Suprapubic skin (tissue), 4 donors: ENCODE measurements at regions not wholly inside any gene's neighbourhood (a gene's known extent, or its start where the extent isn't known, plus 50 kb on each side); places are given as distances from the start of the nearest gene placed in this dataset.

Experiments
- EP300 ChIP-seq: sonication (generic); formaldehyde crosslinking; IDR thresholded peaks from one replicate; pipeline ENCODE4 v1.6.1; 2017; ENCODE audit warnings: antibody characterized with exemption
- POLR2A ChIP-seq, 2 donors: fragments of 450-650 bp; IDR thresholded peaks; one replicate each; pipeline ENCODE4 v1.6.1; 2017; ENCODE audit warnings: antibody characterized with exemption in 2 of 2, mild to moderate bottlenecking in 2 of 2, moderate library complexity in 2 of 2
- POLR2AphosphoS5 ChIP-seq, 3 donors: sonication (generic); formaldehyde crosslinking; IDR thresholded peaks; one replicate each; pipeline ENCODE4 v1.6.1; 2017; ENCODE audit warnings: antibody characterized with exemption in 3 of 3
- TF ChIP-seq, protein P1 (sequence below), 2 donors: fragments of 200-600 bp in 1 of 2; fragments of 450-650 bp in 1 of 2; sonication (generic) in 1 of 2; IDR thresholded peaks; one replicate each; pipeline ENCODE4 v1.5.1; 2016 to 2019; ENCODE audit warnings: antibody characterized with exemption in 2 of 2, mild to moderate bottlenecking in 1 of 2, moderate library complexity in 1 of 2

DNA sequence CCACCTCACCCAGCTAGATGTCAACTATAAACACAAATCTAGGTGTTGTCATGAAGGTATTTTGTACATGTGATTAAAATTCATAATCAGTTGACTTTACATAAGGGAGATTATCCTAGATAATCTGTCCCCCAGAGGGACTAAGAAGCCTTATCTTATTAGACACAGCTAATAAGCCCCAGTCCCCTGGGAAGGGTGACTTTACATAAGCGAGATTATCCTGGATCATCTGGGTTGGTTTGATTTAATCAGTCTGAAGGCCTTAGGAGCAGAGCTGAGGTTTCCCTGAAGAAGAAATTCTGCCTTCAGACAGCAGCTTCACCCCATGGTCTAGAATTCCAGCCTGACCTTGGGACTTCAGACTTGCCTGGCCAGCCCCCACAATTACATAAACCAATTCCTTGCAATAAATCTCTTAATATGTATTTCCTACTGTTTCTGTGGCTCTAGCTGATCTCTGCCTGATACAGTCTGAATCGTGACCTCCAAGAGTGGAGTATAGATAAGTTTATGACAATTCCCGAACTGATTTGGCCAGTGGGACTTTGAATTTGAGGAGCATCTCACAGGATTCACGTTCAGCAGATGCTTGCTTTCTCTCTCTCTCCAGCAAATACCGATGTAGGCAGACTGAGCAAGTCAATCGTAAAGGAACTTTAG, 66.5 kb downstream of the MRPL46 start:
- TF ChIP-seq POLR2A (IDR thresholded peaks at IDR 0.05) (no peak), EP300 (no peak), POLR2AphosphoS5 (IDR thresholded peaks at IDR 0.05) (no peak)
- TF ChIP-seq, protein P1, sequence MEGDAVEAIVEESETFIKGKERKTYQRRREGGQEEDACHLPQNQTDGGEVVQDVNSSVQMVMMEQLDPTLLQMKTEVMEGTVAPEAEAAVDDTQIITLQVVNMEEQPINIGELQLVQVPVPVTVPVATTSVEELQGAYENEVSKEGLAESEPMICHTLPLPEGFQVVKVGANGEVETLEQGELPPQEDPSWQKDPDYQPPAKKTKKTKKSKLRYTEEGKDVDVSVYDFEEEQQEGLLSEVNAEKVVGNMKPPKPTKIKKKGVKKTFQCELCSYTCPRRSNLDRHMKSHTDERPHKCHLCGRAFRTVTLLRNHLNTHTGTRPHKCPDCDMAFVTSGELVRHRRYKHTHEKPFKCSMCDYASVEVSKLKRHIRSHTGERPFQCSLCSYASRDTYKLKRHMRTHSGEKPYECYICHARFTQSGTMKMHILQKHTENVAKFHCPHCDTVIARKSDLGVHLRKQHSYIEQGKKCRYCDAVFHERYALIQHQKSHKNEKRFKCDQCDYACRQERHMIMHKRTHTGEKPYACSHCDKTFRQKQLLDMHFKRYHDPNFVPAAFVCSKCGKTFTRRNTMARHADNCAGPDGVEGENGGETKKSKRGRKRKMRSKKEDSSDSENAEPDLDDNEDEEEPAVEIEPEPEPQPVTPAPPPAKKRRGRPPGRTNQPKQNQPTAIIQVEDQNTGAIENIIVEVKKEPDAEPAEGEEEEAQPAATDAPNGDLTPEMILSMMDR (IDR thresholded peaks at IDR 0.05) = no peak
